ENCODE measurements at regions not wholly inside any gene's neighbourhood (a gene's known extent, or its start where the extent isn't known, plus 50 kb on each side); places are given as distances from the start of the nearest gene placed in this dataset.

GRCh38 chr4:189763583-189763982, 177.1 kb upstream of the FRG1 start:
- ATAC-seq, result no peak
- H3K9me3 Mint-ChIP-seq, result peaks cover 2% of the 10 kb centered on the region
- no peaks in the 10 kb centered on the region for H3K4me1 Mint-ChIP-seq
- H3K36me3 Mint-ChIP-seq, result no peaks in the 10 kb centered on the region
- no peak overlapping the region for H3K4me3 Mint-ChIP-seq
- no peak for DNase-seq (ENCODE audit: low spot score in 2 of 2)
- no peak overlapping the region for H3K27ac Mint-ChIP-seq

- no peak for DNase-seq (ENCODE audit: low spot score in 2 of 2)
- H3K27ac Mint-ChIP-seq, result no peak overlapping the region
- H3K4me1 Mint-ChIP-seq, result no peaks in the 10 kb centered on the region
- H3K4me3 Mint-ChIP-seq, result no peak overlapping the region
- H3K9me3 Mint-ChIP-seq, result peaks cover 5% of the 10 kb centered on the region
- H3K36me3 Mint-ChIP-seq, result no peaks in the 10 kb centered on the region
- no peak for ATAC-seq
These were observed 175.4 kb upstream of the FRG1 start for GRCh38 chr4:189765301-189765700.

DNA sequence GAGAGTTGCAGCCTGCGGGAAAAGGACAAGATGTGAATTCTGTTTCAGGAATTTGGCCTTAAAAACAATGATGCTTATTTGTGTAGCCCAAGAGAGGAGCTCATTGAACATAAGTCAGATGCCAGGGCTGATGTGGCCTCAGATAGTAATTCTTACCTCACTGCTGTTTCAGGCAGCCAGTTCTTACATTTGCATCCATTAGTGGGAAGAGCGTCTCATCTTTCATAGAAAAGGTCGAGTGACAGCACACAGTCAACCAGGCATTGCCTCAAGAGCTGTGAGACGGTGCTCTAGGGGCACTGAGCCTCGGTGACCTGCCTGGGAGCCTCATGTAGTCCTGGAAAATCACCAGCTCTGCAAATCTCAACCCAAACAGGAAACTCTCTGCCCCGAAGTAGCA, 174.9 kb upstream of the FRG1 start:
- Mint-ChIP-seq H3K36me3 (no peaks in the 10 kb centered on the region), H3K27ac (no peak overlapping the region), H3K4me1 (no peaks in the 10 kb centered on the region), H3K9me3 (peaks cover 5% of the 10 kb centered on the region), H3K4me3 (no peak overlapping the region)
- ATAC-seq, result no peak
- DNase-seq (ENCODE audit: low spot score in 2 of 2), result no peak

DNA sequence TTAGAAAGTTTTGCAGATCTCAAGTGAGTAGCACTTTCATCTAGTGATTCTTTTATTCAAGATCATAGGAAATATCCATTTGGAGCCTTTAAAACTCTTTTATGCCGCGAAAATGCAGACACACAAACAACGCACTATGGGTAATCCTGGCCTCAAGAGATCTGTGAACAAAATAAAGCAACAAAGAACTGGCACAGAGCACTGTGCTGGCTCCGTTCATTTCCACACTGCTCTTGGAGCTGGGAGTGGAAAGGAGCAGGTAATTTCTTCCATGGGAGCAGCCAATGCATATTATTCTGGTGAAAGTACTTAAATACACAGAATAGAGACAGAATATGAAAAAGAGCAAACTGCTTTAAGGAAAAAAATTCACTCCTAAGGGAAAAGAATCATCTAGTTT, 172.7 kb upstream of the FRG1 start:
- H3K9me3 Mint-ChIP-seq, result peaks cover 5% of the 10 kb centered on the region
- no peak for DNase-seq (ENCODE audit: low spot score in 2 of 2)
- ATAC-seq, result no peak
- no peaks in the 10 kb centered on the region for H3K4me1 Mint-ChIP-seq
- H3K36me3 Mint-ChIP-seq, result no peaks in the 10 kb centered on the region
- no peak overlapping the region for H3K4me3 Mint-ChIP-seq
- no peak overlapping the region for H3K27ac Mint-ChIP-seq

- ATAC-seq (no peak), DNase-seq (ENCODE audit: low spot score in 2 of 2) (no peak)
- no peaks in the 10 kb centered on the region for H3K36me3 Mint-ChIP-seq
- H3K4me3 Mint-ChIP-seq, result no peak overlapping the region
- H3K4me1 Mint-ChIP-seq, result no peaks in the 10 kb centered on the region
- H3K27ac Mint-ChIP-seq, result no peak overlapping the region
- H3K9me3 Mint-ChIP-seq, result peaks cover 5% of the 10 kb centered on the region
These were observed 171.5 kb upstream of the FRG1 start for GRCh38 chr4:189769131-189769530.

GRCh38 chr4:189771696-189772361, 168.8 kb upstream of the FRG1 start:
- DNase-seq (ENCODE audit: low spot score in 2 of 2), result no peak

GRCh38 chr4:189773909-189774308, 166.8 kb upstream of the FRG1 start:
- no peak for DNase-seq (ENCODE audit: low spot score in 2 of 2)
- peaks cover 5% of the 10 kb centered on the region for H3K9me3 Mint-ChIP-seq
- H3K4me1 Mint-ChIP-seq, result no peaks in the 10 kb centered on the region
- H3K27ac Mint-ChIP-seq, result no peak overlapping the region
- H3K36me3 Mint-ChIP-seq, result no peaks in the 10 kb centered on the region
- H3K4me3 Mint-ChIP-seq, result no peak overlapping the region
- ATAC-seq, result no peak

More at GRCh38 chr4:189771696-189772361, 168.8 kb upstream of the FRG1 start:
- H3K4me3 Mint-ChIP-seq, result no peak overlapping the region
- no peak for ATAC-seq
- H3K36me3 Mint-ChIP-seq, result no peaks in the 10 kb centered on the region
- no peak overlapping the region for H3K27ac Mint-ChIP-seq
- peaks cover 5% of the 10 kb centered on the region for H3K9me3 Mint-ChIP-seq
- H3K4me1 Mint-ChIP-seq, result no peaks in the 10 kb centered on the region

- Mint-ChIP-seq H3K4me3 (no peak overlapping the region), H3K4me1 (no peaks in the 10 kb centered on the region), H3K27ac (no peak overlapping the region), H3K36me3 (no peaks in the 10 kb centered on the region), H3K9me3 (peaks cover 5% of the 10 kb centered on the region)
- DNase-seq (ENCODE audit: low spot score in 2 of 2), result no peak
- ATAC-seq, result no peak
These were observed 161.2 kb upstream of the FRG1 start for GRCh38 chr4:189779281-189779980.

DNA sequence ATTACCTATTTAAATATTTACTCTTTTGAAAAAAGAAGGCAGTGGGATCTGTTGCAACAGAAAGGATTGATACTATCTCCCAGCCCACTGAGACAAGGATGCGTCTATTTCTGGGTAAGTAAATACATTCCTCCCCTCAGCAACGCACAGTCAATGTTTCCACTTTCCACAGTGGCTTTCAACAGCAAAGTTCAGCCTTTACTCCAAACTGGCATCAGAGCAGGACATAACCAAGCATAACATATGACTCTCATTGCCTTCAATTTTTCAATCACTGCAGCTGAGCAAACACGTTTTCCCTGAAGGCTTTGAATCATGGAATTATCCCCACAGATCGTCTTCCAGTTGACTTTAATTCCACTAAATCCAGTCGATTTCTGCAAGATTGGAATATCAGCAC, 160.3 kb upstream of the FRG1 start:
- no peak for DNase-seq (ENCODE audit: low spot score in 2 of 2)
- Mint-ChIP-seq H3K9me3 (peaks cover 5% of the 10 kb centered on the region), H3K27ac (no peak overlapping the region), H3K4me1 (no peaks in the 10 kb centered on the region), H3K36me3 (no peaks in the 10 kb centered on the region), H3K4me3 (no peak overlapping the region)
- ATAC-seq, result no peak

GRCh38 chr4:189784651-189785050, 156.0 kb upstream of the FRG1 start:
- Mint-ChIP-seq H3K4me3 (no peak overlapping the region), H3K36me3 (no peaks in the 10 kb centered on the region), H3K4me1 (no peaks in the 10 kb centered on the region), H3K9me3 (peaks cover 13% of the 10 kb centered on the region), H3K27ac (no peak overlapping the region)
- no peak for ATAC-seq
- DNase-seq (ENCODE audit: low spot score in 2 of 2), result no peak

DNA sequence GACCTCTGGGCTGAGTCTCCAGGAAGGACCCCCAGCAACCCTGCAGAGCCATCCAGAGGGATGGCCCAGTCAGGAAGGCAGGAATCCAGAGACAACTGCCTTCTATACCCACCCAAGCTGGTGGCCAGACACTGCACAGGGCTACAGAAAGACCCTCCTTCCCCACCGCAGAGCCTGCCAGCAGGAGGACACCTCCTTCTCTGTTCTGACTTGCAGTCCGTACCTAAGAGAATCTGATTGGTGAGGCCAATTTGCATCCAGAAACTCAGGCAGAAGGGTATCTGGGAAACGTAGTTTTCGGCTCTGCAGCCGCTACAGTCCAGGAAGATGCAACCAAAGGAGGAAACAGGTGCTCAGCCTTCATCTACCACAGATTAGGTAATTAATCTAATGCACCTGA, 155.4 kb upstream of the FRG1 start:
- Mint-ChIP-seq H3K4me1 (no peaks in the 10 kb centered on the region), H3K9me3 (peaks cover 13% of the 10 kb centered on the region), H3K27ac (no peak overlapping the region), H3K4me3 (no peak overlapping the region), H3K36me3 (no peaks in the 10 kb centered on the region)
- ATAC-seq (no peak), DNase-seq (ENCODE audit: low spot score in 2 of 2) (no peak)

DNA sequence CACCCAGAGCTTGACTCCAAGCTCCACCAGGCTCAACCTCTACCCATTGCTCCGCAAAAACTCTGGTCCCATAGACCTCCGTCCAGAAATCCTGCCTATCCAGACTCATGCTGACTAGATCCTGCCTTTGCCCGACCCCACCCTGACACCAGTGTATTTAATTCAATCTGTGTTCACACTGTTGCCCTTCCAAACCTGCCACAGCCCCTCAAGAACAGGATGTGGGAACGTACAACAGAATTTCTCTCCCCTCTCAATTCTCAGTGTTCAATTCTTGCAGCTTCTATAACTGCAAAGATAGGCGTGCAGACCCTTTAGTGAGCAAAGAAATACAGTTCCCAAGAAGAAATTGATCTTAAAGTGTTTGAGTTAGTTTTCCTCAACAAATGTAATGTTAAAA, 154.2 kb upstream of the FRG1 start:
- Mint-ChIP-seq H3K4me1 (no peaks in the 10 kb centered on the region), H3K4me3 (no peak overlapping the region), H3K36me3 (no peaks in the 10 kb centered on the region), H3K9me3 (peaks cover 11% of the 10 kb centered on the region), H3K27ac (no peak overlapping the region)
- DNase-seq (ENCODE audit: low spot score in 2 of 2), result no peak
- ATAC-seq, result no peak

DNA sequence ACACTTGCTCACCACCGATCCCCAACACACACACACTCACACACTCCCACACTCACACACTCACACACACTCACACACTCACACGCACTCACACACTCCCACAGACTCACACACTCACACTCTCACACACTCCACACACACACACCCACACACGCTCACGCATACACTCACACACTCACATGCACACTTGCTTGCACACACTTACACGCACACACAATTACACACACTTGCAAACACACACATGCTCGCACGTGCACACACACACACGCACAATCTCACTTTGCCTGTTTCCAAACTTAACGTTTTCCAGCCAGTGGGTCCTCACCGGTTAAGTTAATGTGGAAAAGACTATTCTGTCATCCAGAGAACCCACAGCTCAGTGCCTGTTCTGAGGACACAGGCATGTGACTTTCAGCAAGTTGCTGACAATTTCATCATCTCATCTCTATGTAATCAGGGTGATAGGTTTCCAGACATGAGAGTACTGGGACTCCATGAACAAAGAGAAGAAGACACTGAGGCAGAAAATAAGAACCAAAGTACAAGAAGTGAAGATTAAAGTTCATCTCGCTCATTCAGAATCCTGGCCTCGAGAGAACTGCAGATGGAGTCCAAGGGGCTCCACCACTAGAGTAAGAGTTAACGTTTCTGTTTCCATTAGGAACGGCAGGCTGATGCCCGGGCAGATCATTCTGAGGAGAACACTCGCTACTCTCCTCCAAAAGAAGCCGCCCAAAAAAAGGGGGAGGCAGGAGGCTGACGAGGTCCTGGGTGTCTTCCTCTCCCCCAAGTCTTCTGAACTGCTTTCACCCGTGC, 153.2 kb upstream of the FRG1 start:
- no peaks in the 10 kb centered on the region for H3K4me1 Mint-ChIP-seq
- no peak for ATAC-seq
- no peaks in the 10 kb centered on the region for H3K36me3 Mint-ChIP-seq
- H3K4me3 Mint-ChIP-seq, result no peak overlapping the region
- H3K9me3 Mint-ChIP-seq, result peaks cover 9% of the 10 kb centered on the region
- H3K27ac Mint-ChIP-seq, result no peak overlapping the region
- DNase-seq (ENCODE audit: low spot score in 2 of 2), result no peak

DNA sequence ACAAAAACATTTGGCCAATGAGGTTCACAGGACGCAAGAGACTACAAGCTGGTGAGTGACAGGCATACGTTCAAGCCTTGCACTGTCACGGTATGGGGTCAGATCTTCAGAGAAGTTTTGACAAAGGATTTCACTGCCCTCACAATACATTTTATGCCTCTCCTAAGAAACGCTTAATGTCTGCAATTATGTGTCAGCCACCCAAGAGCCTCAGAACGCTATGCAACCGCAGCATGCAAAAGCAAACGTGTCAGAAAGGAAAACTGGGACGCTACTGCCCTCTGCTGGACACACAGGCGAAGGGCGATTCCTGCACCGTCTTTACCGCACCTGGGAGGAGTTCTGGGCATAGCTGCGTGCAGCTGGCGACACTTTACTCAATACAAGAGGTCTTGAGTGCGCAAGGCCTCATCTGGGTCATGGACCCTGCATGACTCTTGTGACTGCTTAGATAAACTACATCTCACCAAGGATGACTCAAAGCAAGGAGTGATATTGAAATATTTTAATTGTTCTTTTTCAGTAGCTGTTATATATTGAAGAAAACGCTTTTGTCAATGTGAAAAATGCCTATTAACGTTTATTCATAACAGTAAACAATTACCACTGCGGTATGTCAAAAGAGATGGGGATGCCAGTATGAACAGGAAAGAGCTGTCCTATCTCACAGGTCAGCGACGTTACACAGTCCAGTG, 147.6 kb upstream of the FRG1 start:
- no peaks in the 10 kb centered on the region for H3K9me3 Mint-ChIP-seq

GRCh38 chr4:189800545-189801088, 140.1 kb upstream of the FRG1 start:
- H3K36me3 Mint-ChIP-seq, result no peaks in the 10 kb centered on the region
- DNase-seq (ENCODE audit: low spot score in 2 of 2) (no peak), ATAC-seq (peak; percentile 36)
- no peak overlapping the region for H3K27ac Mint-ChIP-seq
- no peaks in the 10 kb centered on the region for H3K4me1 Mint-ChIP-seq
- H3K4me3 Mint-ChIP-seq, result no peak overlapping the region
- H3K9me3 Mint-ChIP-seq, result peaks cover 6% of the 10 kb centered on the region

More for the DNA sequence above, 147.6 kb upstream of the FRG1 start:
- ATAC-seq (peak; percentile 68), DNase-seq (ENCODE audit: low spot score in 2 of 2) (peak; percentile 30 to 71)
- no peak overlapping the region for H3K4me3 Mint-ChIP-seq
- H3K36me3 Mint-ChIP-seq, result no peaks in the 10 kb centered on the region
- no peak overlapping the region for H3K27ac Mint-ChIP-seq
- no peaks in the 10 kb centered on the region for H3K4me1 Mint-ChIP-seq

All from stimulated activated effector memory CD8-positive, alpha-beta T cell treated with anti-CD3 and anti-CD28 coated beads, Interleukin-12 subunit alpha, Interleukin-12 subunit beta, amount 100 ng/mL, for 72 hours (primary cell).